ENCODE measurements at regions not wholly inside any gene's neighbourhood (a gene's known extent, or its start where the extent isn't known, plus 50 kb on each side); places are given as distances from the start of the nearest gene placed in this dataset.

DNA sequence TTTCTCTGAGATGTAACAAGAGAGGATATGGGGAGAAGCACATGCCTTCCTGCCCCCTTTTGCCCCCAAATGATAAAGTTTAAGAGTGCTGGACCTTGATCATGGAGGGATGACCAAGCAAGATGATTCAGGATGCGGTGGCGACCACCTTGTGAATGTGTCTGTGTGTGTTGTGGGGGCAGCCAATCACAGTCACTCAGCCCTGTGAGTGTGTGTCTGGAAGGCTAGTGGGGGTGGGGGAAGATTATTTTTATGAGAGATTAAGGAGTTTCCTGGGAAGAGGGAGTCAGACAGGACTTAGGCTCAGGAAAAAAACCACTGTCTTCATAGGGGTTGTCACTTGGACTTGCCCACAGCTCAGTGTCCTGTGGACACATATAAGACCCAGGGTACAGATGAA lies 57.8 kb upstream of the KY start:
- peaks cover 23% of the 10 kb centered on the region for H3K4me1 Mint-ChIP-seq (ENCODE audit: low read depth, unreplicated experiment)
- H3K4me3 Mint-ChIP-seq (ENCODE audit: unreplicated experiment), result no peak overlapping the region
- Histone ChIP-seq H3K36me3 (ENCODE audit: insufficient read depth, low read length) (no peaks in the 10 kb centered on the region), H3K79me2 (ENCODE audit: insufficient read depth, low read length) (no peaks in the 10 kb centered on the region), H3K9me3 (ENCODE audit: insufficient read depth, low read depth, low read length) (no peaks in the 10 kb centered on the region), H3K4me1 (ENCODE audit: insufficient read depth, low read length) (peaks cover 27% of the 10 kb centered on the region), H3K27me3 (ENCODE audit: insufficient read depth, low read length) (no peaks in the 10 kb centered on the region), H4K20me1 (ENCODE audit: insufficient read depth, low read length) (no peaks in the 10 kb centered on the region), H3K9ac (ENCODE audit: low read length) (peak overlapping the region; percentile 69), H3K27ac (ENCODE audit: low read depth, low read length) (peak overlapping the region; percentile 94), H3K4me2 (ENCODE audit: low read length) (peak overlapping the region; percentile 67), H3K4me3 (ENCODE audit: insufficient read depth, low read depth, low read length) (no peak overlapping the region), H2AFZ (ENCODE audit: low read depth, low read length) (no peak overlapping the region)
- H3K27me3 Mint-ChIP-seq (ENCODE audit: low read depth, unreplicated experiment), result peaks cover 21% of the 10 kb centered on the region
- H3K27ac Mint-ChIP-seq (ENCODE audit: unreplicated experiment), result no peak overlapping the region
- TF ChIP-seq, protein P1, sequence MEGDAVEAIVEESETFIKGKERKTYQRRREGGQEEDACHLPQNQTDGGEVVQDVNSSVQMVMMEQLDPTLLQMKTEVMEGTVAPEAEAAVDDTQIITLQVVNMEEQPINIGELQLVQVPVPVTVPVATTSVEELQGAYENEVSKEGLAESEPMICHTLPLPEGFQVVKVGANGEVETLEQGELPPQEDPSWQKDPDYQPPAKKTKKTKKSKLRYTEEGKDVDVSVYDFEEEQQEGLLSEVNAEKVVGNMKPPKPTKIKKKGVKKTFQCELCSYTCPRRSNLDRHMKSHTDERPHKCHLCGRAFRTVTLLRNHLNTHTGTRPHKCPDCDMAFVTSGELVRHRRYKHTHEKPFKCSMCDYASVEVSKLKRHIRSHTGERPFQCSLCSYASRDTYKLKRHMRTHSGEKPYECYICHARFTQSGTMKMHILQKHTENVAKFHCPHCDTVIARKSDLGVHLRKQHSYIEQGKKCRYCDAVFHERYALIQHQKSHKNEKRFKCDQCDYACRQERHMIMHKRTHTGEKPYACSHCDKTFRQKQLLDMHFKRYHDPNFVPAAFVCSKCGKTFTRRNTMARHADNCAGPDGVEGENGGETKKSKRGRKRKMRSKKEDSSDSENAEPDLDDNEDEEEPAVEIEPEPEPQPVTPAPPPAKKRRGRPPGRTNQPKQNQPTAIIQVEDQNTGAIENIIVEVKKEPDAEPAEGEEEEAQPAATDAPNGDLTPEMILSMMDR (IDR thresholded peaks at IDR 0.05; ENCODE audit: insufficient read depth, low read depth, low read length), result no peak
- TF ChIP-seq EZH2 (IDR thresholded peaks at IDR 0.05; ENCODE audit: insufficient read depth, low read length), result no peak
- DNase-seq (ENCODE audit: low read depth) (peak; percentile 27), FAIRE-seq (peak; percentile 80)
- H3K36me3 Mint-ChIP-seq (ENCODE audit: low read depth, unreplicated experiment), result no peaks in the 10 kb centered on the region
- H3K9me3 Mint-ChIP-seq (ENCODE audit: unreplicated experiment), result peaks cover 3% of the 10 kb centered on the region

DNA sequence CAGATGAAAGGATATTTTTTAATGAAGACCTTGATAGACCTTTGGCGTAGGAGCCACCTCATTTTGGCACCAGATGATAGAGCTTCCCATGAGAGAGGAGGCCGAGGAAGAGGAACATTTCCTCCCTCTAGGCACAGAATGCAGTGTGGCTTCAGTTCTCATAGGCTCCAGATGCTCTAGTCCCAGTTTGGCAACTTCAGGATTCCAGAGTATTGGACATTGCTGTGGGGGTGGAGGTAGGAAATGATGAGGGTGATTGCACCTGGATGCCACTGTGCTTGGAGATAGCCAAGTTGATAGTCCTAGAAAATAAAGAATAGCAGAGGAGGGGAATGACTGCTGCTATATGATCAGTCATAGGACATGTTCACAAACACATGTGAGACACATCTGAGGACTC lies 58.3 kb upstream of the KY start:
- no peak overlapping the region for H3K4me3 ChIP-seq (ENCODE audit: insufficient read depth, low read depth, low read length)
- H3K27ac Mint-ChIP-seq (ENCODE audit: unreplicated experiment), result no peak overlapping the region
- peak overlapping the region; percentile 94 for H3K27ac ChIP-seq (ENCODE audit: low read depth, low read length)
- H3K9me3 Mint-ChIP-seq (ENCODE audit: unreplicated experiment), result peaks cover 3% of the 10 kb centered on the region
- no peaks in the 10 kb centered on the region for H3K9me3 ChIP-seq (ENCODE audit: insufficient read depth, low read depth, low read length)
- peaks cover 18% of the 10 kb centered on the region for H3K27me3 Mint-ChIP-seq (ENCODE audit: low read depth, unreplicated experiment)
- H3K36me3 Mint-ChIP-seq (ENCODE audit: low read depth, unreplicated experiment), result no peaks in the 10 kb centered on the region
- H3K4me1 ChIP-seq (ENCODE audit: insufficient read depth, low read length), result peaks cover 27% of the 10 kb centered on the region
- peak overlapping the region; percentile 67 for H3K4me2 ChIP-seq (ENCODE audit: low read length)
- FAIRE-seq, result no peak
- TF ChIP-seq, protein P1 (IDR thresholded peaks at IDR 0.05; ENCODE audit: insufficient read depth, low read depth, low read length), result no peak
- peaks cover 23% of the 10 kb centered on the region for H3K4me1 Mint-ChIP-seq (ENCODE audit: low read depth, unreplicated experiment)
- H2AFZ ChIP-seq (ENCODE audit: low read depth, low read length), result no peak overlapping the region
- no peak for DNase-seq (ENCODE audit: low read depth)
- H3K36me3 ChIP-seq (ENCODE audit: insufficient read depth, low read length), result no peaks in the 10 kb centered on the region
- H3K79me2 ChIP-seq (ENCODE audit: insufficient read depth, low read length), result no peaks in the 10 kb centered on the region
- H3K27me3 ChIP-seq (ENCODE audit: insufficient read depth, low read length), result no peaks in the 10 kb centered on the region
- no peaks in the 10 kb centered on the region for H4K20me1 ChIP-seq (ENCODE audit: insufficient read depth, low read length)
- no peak overlapping the region for H3K4me3 Mint-ChIP-seq (ENCODE audit: unreplicated experiment)
- peak overlapping the region; percentile 69 for H3K9ac ChIP-seq (ENCODE audit: low read length)

DNA sequence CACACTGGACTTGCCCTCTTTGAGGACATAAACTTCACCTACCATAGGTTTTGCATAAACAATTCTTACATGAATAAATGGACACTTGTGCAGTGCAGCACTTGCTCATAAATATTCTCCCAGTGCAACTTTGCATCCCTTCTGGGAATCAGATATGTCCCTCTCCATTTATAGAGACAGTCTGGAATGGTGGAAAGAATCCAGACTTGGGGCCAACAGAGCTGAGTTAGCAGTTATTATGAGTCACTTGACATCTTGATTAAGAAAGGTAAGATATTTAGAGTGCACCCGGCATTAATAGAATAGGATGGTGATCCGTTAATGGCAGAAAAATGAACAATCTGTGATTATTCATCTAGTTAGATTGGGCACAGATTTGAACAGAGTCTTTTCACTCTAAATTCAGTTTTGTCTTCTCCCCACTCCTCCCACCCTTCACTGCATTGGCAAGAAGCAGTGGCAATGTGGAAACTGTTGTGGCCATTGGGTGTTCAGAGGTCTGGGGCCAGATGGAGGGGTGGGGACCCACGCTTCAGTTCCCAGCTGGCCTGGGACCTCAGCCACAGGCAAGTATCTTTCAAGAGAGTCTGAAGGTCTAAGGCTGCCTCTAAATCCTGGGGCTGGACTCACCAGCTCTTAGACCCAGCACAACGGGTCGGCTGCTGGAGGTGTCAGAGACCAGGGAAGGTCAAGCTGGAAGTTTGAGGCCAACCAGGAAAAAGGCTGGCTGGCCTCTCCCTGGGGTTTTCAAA lies 58.9 kb upstream of the KY start:
- peaks cover 23% of the 10 kb centered on the region for H3K4me1 Mint-ChIP-seq (ENCODE audit: low read depth, unreplicated experiment)
- H3K4me2 ChIP-seq (ENCODE audit: low read length), result peak overlapping the region; percentile 67
- H3K36me3 Mint-ChIP-seq (ENCODE audit: low read depth, unreplicated experiment), result no peaks in the 10 kb centered on the region
- TF ChIP-seq EZH2 (IDR thresholded peaks at IDR 0.05; ENCODE audit: insufficient read depth, low read length), result no peak
- TF ChIP-seq, protein P1 (IDR thresholded peaks at IDR 0.05; ENCODE audit: insufficient read depth, low read depth, low read length), result no peak
- H3K4me3 ChIP-seq (ENCODE audit: insufficient read depth, low read depth, low read length), result no peak overlapping the region
- no peak overlapping the region for H3K9ac ChIP-seq (ENCODE audit: low read length)
- H3K4me1 ChIP-seq (ENCODE audit: insufficient read depth, low read length), result peaks cover 27% of the 10 kb centered on the region
- peak overlapping the region; percentile 94 for H3K27ac ChIP-seq (ENCODE audit: low read depth, low read length)
- H3K9me3 Mint-ChIP-seq (ENCODE audit: unreplicated experiment), result no peaks in the 10 kb centered on the region
- no peaks in the 10 kb centered on the region for H3K36me3 ChIP-seq (ENCODE audit: insufficient read depth, low read length)
- no peaks in the 10 kb centered on the region for H3K9me3 ChIP-seq (ENCODE audit: insufficient read depth, low read depth, low read length)
- no peak overlapping the region for H3K4me3 Mint-ChIP-seq (ENCODE audit: unreplicated experiment)
- peaks cover 18% of the 10 kb centered on the region for H3K27me3 Mint-ChIP-seq (ENCODE audit: low read depth, unreplicated experiment)
- H3K27me3 ChIP-seq (ENCODE audit: insufficient read depth, low read length), result no peaks in the 10 kb centered on the region
- H2AFZ ChIP-seq (ENCODE audit: low read depth, low read length), result no peak overlapping the region
- FAIRE-seq (peak; percentile 50), DNase-seq (ENCODE audit: low read depth) (peak; percentile 41)
- no peaks in the 10 kb centered on the region for H4K20me1 ChIP-seq (ENCODE audit: insufficient read depth, low read length)
- no peak overlapping the region for H3K27ac Mint-ChIP-seq (ENCODE audit: unreplicated experiment)
- no peaks in the 10 kb centered on the region for H3K79me2 ChIP-seq (ENCODE audit: insufficient read depth, low read length)

Data from astrocyte (in vitro differentiated cells and primary cell).